ENCODE measurements at regions not wholly inside any gene's neighbourhood (a gene's known extent, or its start where the extent isn't known, plus 50 kb on each side); places are given as distances from the start of the nearest gene placed in this dataset.
A peak's percentile ranks its signal among the peaks of the same experiment; 100 is the strongest.

GRCh38 chr4:77466430-77466829, 139.2 kb upstream of the CXCL13 start:
- no peak for FAIRE-seq
- H3K4me1 ChIP-seq (ENCODE audit: control insufficient read depth in 3 of 3, insufficient read depth in 2 of 3, low read depth in 1 of 3, low read length in 2 of 3): no peaks in the 10 kb centered on the region
- no peaks in the 10 kb centered on the region for H3K36me3 ChIP-seq (ENCODE audit: control insufficient read depth in 3 of 3, insufficient read depth in 2 of 3, low read depth in 1 of 3, low read length in 3 of 3)
- WGBS, 3 donors: 93 to 94% (median 94%) methylated on average over 8 of the region's 8 CpGs
- H3K9me3 ChIP-seq (ENCODE audit: control insufficient read depth in 2 of 2, insufficient read depth in 1 of 2, low read depth in 1 of 2, low read length in 1 of 2): peaks cover 0 to 13% of the 10 kb centered on the region in 2 donors
- no peak for DNase-seq
- H3K27ac ChIP-seq (ENCODE audit: low read depth in 1 of 3, low read length in 2 of 3): no peak overlapping the region
- peaks cover 0 to 3% (median 0%) of the 10 kb centered on the region in 3 donors for H3K27me3 ChIP-seq (ENCODE audit: control insufficient read depth in 3 of 3, insufficient read depth in 3 of 3, low read length in 3 of 3)
- no peak overlapping the region for H3K4me3 ChIP-seq (ENCODE audit: low read depth in 1 of 3, low read length in 3 of 3)

DNA sequence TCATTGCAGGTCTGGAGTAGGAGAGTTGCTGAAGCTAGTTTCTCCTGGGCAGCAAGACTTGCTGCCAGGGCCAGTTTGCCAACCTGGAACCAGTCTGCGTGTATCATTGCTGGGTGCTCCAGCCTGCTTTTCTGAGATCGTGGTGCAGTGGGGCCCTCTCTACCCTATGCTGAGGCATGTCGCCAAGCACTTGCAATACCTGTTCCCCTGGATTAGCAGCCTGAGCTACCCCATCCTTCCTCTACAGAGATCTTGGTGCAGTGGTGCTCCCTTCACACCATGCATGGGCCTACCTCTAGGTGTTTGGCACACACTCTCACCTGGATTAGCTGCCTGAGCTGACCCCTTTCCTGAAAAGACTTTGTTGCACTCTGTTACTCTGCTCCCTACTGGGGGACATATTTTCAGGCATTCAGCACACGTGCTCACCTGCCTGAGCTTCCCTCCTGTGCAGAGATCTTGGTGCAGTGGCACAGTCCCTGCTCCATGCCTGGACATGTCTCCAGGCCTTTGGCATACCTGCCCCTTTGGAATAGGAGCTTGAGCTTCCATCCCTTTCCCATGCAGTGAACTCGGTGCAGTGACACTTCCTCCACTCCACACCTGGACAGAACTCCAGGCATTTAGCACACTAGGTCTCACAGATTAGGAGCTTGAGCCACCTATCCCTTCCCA, 133.7 kb upstream of the CXCL13 start:
- no peak overlapping the region for H3K4me3 ChIP-seq (ENCODE audit: low read depth in 1 of 3, low read length in 3 of 3)
- 76 to 82% (median 78%) methylated on average over 5 of the region's 5 CpGs for WGBS, 3 donors
- no peak overlapping the region for H3K27ac ChIP-seq (ENCODE audit: low read depth in 1 of 3, low read length in 2 of 3)
- no peaks in the 10 kb centered on the region for H3K9me3 ChIP-seq (ENCODE audit: control insufficient read depth in 2 of 2, insufficient read depth in 1 of 2, low read depth in 1 of 2, low read length in 1 of 2)
- DNase-seq: no peak
- no peaks in the 10 kb centered on the region for H3K4me1 ChIP-seq (ENCODE audit: control insufficient read depth in 3 of 3, insufficient read depth in 2 of 3, low read depth in 1 of 3, low read length in 2 of 3)
- H3K36me3 ChIP-seq (ENCODE audit: control insufficient read depth in 3 of 3, insufficient read depth in 2 of 3, low read depth in 1 of 3, low read length in 3 of 3): no peaks in the 10 kb centered on the region
- no peak for FAIRE-seq
- peaks cover 0 to 6% (median 0%) of the 10 kb centered on the region in 3 donors for H3K27me3 ChIP-seq (ENCODE audit: control insufficient read depth in 3 of 3, insufficient read depth in 3 of 3, low read length in 3 of 3)

DNA sequence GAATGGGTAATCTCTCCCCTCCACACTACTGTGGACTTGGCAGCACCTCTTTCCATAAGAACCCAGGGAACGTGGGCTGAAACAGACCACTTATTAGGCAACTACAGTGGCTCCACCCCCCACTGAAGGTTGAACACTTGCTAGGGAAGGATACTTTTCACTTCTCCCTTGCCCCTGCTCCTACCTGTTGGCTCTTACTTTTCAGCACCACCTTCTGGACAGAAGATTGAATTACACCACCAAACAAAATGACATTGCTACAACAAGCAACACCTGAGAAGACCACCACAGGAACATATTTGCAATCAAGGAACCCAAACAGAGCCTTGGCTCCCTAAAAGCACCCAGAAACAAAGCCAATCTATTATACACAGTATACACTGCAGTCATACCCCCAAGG, 132.1 kb upstream of the CXCL13 start:
- Histone ChIP-seq H3K36me3 (ENCODE audit: control insufficient read depth in 3 of 3, insufficient read depth in 2 of 3, low read depth in 1 of 3, low read length in 3 of 3) (no peaks in the 10 kb centered on the region), H3K27ac (ENCODE audit: low read depth in 1 of 3, low read length in 2 of 3) (no peak overlapping the region), H3K27me3 (ENCODE audit: control insufficient read depth in 3 of 3, insufficient read depth in 3 of 3, low read length in 3 of 3) (peaks cover 0 to 6% (median 0%) of the 10 kb centered on the region in 3 donors), H3K4me1 (ENCODE audit: control insufficient read depth in 3 of 3, insufficient read depth in 2 of 3, low read depth in 1 of 3, low read length in 2 of 3) (no peaks in the 10 kb centered on the region), H3K4me3 (ENCODE audit: low read depth in 1 of 3, low read length in 3 of 3) (no peak overlapping the region), H3K9me3 (ENCODE audit: control insufficient read depth in 2 of 2, insufficient read depth in 1 of 2, low read depth in 1 of 2, low read length in 1 of 2) (no peaks in the 10 kb centered on the region)
- DNase-seq (peak; percentile 15 to 30), FAIRE-seq (no peak)
- WGBS, 3 donors: 60 to 92% (median 88%) methylated on average over 1 of the region's 1 CpG

DNA sequence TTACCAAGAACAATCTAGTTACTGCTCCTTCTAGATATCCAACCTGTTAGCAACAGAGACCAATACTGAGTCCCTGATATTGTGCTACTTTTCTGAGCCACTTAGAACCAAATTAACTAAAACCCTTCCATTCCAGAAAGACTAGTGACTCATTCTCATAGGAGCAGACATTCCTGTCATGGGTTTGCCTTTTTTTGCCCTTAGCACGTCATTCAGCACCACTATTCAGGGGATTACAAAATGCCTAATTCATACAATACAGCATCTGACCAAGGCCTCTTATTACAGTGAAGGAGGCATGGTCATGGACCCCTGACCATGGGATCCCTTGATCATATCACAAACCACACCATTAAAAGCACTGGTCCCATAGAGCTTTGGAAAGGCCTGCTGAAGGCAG, 123.8 kb upstream of the CXCL13 start:
- peaks cover 0 to 7% of the 10 kb centered on the region in 2 donors for H3K9me3 ChIP-seq (ENCODE audit: control insufficient read depth in 2 of 2, insufficient read depth in 1 of 2, low read depth in 1 of 2, low read length in 1 of 2)
- WGBS, 3 donors: 85 to 86% (median 86%) methylated on average over 1 of the region's 1 CpG
- FAIRE-seq (no peak), DNase-seq (no peak)
- H3K4me3 ChIP-seq (ENCODE audit: low read depth in 1 of 3, low read length in 3 of 3): no peak overlapping the region
- no peaks in the 10 kb centered on the region for H3K4me1 ChIP-seq (ENCODE audit: control insufficient read depth in 3 of 3, insufficient read depth in 2 of 3, low read depth in 1 of 3, low read length in 2 of 3)
- peaks cover 0 to 4% (median 0%) of the 10 kb centered on the region in 3 donors for H3K27me3 ChIP-seq (ENCODE audit: control insufficient read depth in 3 of 3, insufficient read depth in 3 of 3, low read length in 3 of 3)
- no peaks in the 10 kb centered on the region for H3K36me3 ChIP-seq (ENCODE audit: control insufficient read depth in 3 of 3, insufficient read depth in 2 of 3, low read depth in 1 of 3, low read length in 3 of 3)
- no peak overlapping the region for H3K27ac ChIP-seq (ENCODE audit: low read depth in 1 of 3, low read length in 2 of 3)

GRCh38 chr4:77488882-77489281, 116.7 kb upstream of the CXCL13 start:
- no peaks in the 10 kb centered on the region for H3K4me1 ChIP-seq (ENCODE audit: control insufficient read depth in 3 of 3, insufficient read depth in 2 of 3, low read depth in 1 of 3, low read length in 2 of 3)
- H3K4me3 ChIP-seq (ENCODE audit: low read depth in 1 of 3, low read length in 3 of 3): no peak overlapping the region
- H3K27me3 ChIP-seq (ENCODE audit: control insufficient read depth in 3 of 3, insufficient read depth in 3 of 3, low read length in 3 of 3): peaks cover 0 to 4% (median 0%) of the 10 kb centered on the region in 3 donors
- no peaks in the 10 kb centered on the region for H3K36me3 ChIP-seq (ENCODE audit: control insufficient read depth in 3 of 3, insufficient read depth in 2 of 3, low read depth in 1 of 3, low read length in 3 of 3)
- H3K9me3 ChIP-seq (ENCODE audit: control insufficient read depth in 2 of 2, insufficient read depth in 1 of 2, low read depth in 1 of 2, low read length in 1 of 2): peaks cover 0 to 7% of the 10 kb centered on the region in 2 donors
- no peak overlapping the region for H3K27ac ChIP-seq (ENCODE audit: low read depth in 1 of 3, low read length in 2 of 3)
- no peak for DNase-seq
- WGBS, 3 donors: 74 to 95% (median 86%) methylated on average over 1 of the region's 1 CpG
- FAIRE-seq: no peak

GRCh38 chr4:77493120-77493752, 112.4 kb upstream of the CXCL13 start:
- no peak for FAIRE-seq
- Histone ChIP-seq H3K4me3 (ENCODE audit: low read depth in 1 of 3, low read length in 3 of 3) (no peak overlapping the region), H3K27ac (ENCODE audit: low read depth in 1 of 3, low read length in 2 of 3) (no peak overlapping the region), H3K4me1 (ENCODE audit: control insufficient read depth in 3 of 3, insufficient read depth in 2 of 3, low read depth in 1 of 3, low read length in 2 of 3) (no peaks in the 10 kb centered on the region), H3K9me3 (ENCODE audit: control insufficient read depth in 2 of 2, insufficient read depth in 1 of 2, low read depth in 1 of 2, low read length in 1 of 2) (no peaks in the 10 kb centered on the region), H3K36me3 (ENCODE audit: control insufficient read depth in 3 of 3, insufficient read depth in 2 of 3, low read depth in 1 of 3, low read length in 3 of 3) (no peaks in the 10 kb centered on the region), H3K27me3 (ENCODE audit: control insufficient read depth in 3 of 3, insufficient read depth in 3 of 3, low read length in 3 of 3) (peaks cover 0 to 2% (median 0%) of the 10 kb centered on the region in 3 donors)
- 81 to 89% (median 85%) methylated on average over 1 of the region's 1 CpG for WGBS, 3 donors
- DNase-seq: no peak

- WGBS, 3 donors: 84 to 100% (median 87%) methylated on average over 2 of the region's 2 CpGs
- FAIRE-seq: no peak
- H3K4me1 ChIP-seq (ENCODE audit: control insufficient read depth in 3 of 3, insufficient read depth in 2 of 3, low read depth in 1 of 3, low read length in 2 of 3): no peaks in the 10 kb centered on the region
Observed at GRCh38 chr4:77493829-77494551, 111.6 kb upstream of the CXCL13 start.

GRCh38 chr4:77496457-77496856, 109.2 kb upstream of the CXCL13 start:
- Histone ChIP-seq H3K4me1 (ENCODE audit: control insufficient read depth in 3 of 3, insufficient read depth in 2 of 3, low read depth in 1 of 3, low read length in 2 of 3) (no peaks in the 10 kb centered on the region), H3K4me3 (ENCODE audit: low read depth in 1 of 3, low read length in 3 of 3) (no peak overlapping the region), H3K9me3 (ENCODE audit: control insufficient read depth in 2 of 2, insufficient read depth in 1 of 2, low read depth in 1 of 2, low read length in 1 of 2) (no peaks in the 10 kb centered on the region), H3K27ac (ENCODE audit: low read depth in 1 of 3, low read length in 2 of 3) (no peak overlapping the region), H3K27me3 (ENCODE audit: control insufficient read depth in 3 of 3, insufficient read depth in 3 of 3, low read length in 3 of 3) (peaks cover 0 to 5% (median 0%) of the 10 kb centered on the region in 3 donors), H3K36me3 (ENCODE audit: control insufficient read depth in 3 of 3, insufficient read depth in 2 of 3, low read depth in 1 of 3, low read length in 3 of 3) (no peaks in the 10 kb centered on the region)
- FAIRE-seq: no peak
- no peak for DNase-seq

More at GRCh38 chr4:77493829-77494551, 111.6 kb upstream of the CXCL13 start:
- Histone ChIP-seq H3K27ac (ENCODE audit: low read depth in 1 of 3, low read length in 2 of 3) (no peak overlapping the region), H3K27me3 (ENCODE audit: control insufficient read depth in 3 of 3, insufficient read depth in 3 of 3, low read length in 3 of 3) (peaks cover 0 to 2% (median 0%) of the 10 kb centered on the region in 3 donors), H3K9me3 (ENCODE audit: control insufficient read depth in 2 of 2, insufficient read depth in 1 of 2, low read depth in 1 of 2, low read length in 1 of 2) (no peaks in the 10 kb centered on the region), H3K36me3 (ENCODE audit: control insufficient read depth in 3 of 3, insufficient read depth in 2 of 3, low read depth in 1 of 3, low read length in 3 of 3) (no peaks in the 10 kb centered on the region), H3K4me3 (ENCODE audit: low read depth in 1 of 3, low read length in 3 of 3) (no peak overlapping the region)
- DNase-seq: no peak

Data from small intestine (tissue), 7 donors.